HEK293T (cell line): ENCODE measurements at regions not wholly inside any gene's neighbourhood (a gene's known extent, or its start where the extent isn't known, plus 50 kb on each side); places are given as distances from the start of the nearest gene placed in this dataset.

ENCODE experiments used
- FOXK2 ChIP-seq: fragments of 450-650 bp; IDR thresholded peaks from 2 replicates; pipeline ENCODE4 v1.6.1; 2016; ENCODE audit warnings: mild to moderate bottlenecking
- SUZ12 ChIP-seq: fragments of 450-650 bp; IDR thresholded peaks from 2 replicates; pipeline ENCODE4 v1.6.1; 2016; ENCODE audit warnings: mild to moderate bottlenecking

DNA sequence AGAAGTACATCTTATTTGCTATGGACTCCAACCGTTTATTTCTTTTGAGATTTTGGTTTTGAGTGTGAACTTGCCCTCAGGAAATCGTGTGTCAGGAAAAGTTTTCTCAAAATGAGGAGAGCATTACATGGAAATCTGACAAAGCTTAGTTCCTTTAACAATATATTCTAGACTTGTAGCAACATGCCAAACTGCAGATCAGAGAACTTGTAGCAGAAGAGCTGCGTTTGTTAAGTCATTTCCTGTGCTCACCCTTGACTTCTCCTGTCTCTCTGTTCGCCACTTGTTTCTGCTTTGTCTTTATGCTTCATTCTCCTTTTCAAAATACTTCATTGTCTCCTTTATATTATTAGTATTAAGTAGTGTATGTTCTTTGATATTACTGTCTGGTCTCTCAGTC, 116.6 kb upstream of the FOXP2 start:
- TF ChIP-seq SUZ12 (no peak), FOXK2 (no peak)
